ENCODE measurements at regions not wholly inside any gene's neighbourhood (a gene's known extent, or its start where the extent isn't known, plus 50 kb on each side); places are given as distances from the start of the nearest gene placed in this dataset.

DNA sequence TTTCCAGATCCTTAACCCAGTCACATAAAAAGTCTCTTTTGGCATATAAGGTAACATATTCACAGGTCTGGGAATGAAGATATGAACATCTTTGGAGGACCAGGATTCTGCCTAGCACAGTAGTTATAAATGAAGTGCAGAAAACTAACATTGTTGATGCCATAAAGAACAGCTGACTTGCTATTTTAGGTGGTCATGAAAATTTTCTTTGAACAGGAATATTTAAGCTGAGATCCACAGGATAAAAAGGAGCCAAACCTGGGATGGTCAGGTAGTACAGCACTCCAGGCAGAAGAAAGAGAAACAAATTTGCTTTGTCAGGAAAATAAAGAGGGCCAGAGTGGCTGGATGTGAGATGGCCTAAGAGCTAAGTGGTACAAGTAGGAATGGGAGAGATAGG, 80.0 kb downstream of the CENPW start:
- no peaks in the 10 kb centered on the region for H3K36me3 ChIP-seq
- intact Hi-C loops (cut with DNase I) = no loop called here
- ATAC-seq (no peak), DNase-seq (no peak)
- TF ChIP-seq, protein P1, sequence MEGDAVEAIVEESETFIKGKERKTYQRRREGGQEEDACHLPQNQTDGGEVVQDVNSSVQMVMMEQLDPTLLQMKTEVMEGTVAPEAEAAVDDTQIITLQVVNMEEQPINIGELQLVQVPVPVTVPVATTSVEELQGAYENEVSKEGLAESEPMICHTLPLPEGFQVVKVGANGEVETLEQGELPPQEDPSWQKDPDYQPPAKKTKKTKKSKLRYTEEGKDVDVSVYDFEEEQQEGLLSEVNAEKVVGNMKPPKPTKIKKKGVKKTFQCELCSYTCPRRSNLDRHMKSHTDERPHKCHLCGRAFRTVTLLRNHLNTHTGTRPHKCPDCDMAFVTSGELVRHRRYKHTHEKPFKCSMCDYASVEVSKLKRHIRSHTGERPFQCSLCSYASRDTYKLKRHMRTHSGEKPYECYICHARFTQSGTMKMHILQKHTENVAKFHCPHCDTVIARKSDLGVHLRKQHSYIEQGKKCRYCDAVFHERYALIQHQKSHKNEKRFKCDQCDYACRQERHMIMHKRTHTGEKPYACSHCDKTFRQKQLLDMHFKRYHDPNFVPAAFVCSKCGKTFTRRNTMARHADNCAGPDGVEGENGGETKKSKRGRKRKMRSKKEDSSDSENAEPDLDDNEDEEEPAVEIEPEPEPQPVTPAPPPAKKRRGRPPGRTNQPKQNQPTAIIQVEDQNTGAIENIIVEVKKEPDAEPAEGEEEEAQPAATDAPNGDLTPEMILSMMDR (IDR thresholded peaks at IDR 0.05) = no peak
- no peaks in the 10 kb centered on the region for H3K27me3 ChIP-seq
- H3K4me1 ChIP-seq = no peaks in the 10 kb centered on the region
- no peak overlapping the region for H3K4me3 ChIP-seq
- peaks cover 0 to 9% (median 0%) of the 10 kb centered on the region in 11 donors for H3K9me3 ChIP-seq
- H3K27ac ChIP-seq = no peak overlapping the region

DNA sequence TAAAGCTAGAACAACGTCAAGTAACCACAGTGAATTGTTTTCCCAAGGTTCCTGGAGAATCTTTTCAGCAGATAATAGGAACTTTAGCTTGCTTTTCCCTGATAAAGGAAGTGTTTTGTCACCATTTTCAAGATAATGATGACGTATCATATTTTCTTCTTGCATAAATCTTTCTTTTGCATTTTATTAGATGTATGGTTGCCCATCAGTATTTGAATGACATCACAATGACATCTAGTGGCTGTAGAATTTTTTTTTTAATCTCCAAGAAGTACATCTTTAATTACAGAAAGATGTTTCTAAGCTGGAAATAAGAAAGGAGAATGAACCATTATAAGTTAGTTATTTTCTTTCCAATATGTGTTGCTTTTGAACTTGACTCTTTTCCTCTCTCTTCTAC, 83.0 kb downstream of the CENPW start:
- Histone ChIP-seq H3K4me3 (no peak overlapping the region), H3K4me1 (no peaks in the 10 kb centered on the region), H3K9me3 (no peaks in the 10 kb centered on the region), H3K27me3 (no peaks in the 10 kb centered on the region), H3K36me3 (no peaks in the 10 kb centered on the region), H3K27ac (no peak overlapping the region)
- no peak for ATAC-seq
- intact Hi-C loops (cut with DNase I) = no loop called here
- DNase-seq = no peak
- WGBS, 2 donors = 53 to 54% methylated on average over 2 of the region's 2 CpGs
- TF ChIP-seq, protein P1 (IDR thresholded peaks at IDR 0.05) = no peak

DNA sequence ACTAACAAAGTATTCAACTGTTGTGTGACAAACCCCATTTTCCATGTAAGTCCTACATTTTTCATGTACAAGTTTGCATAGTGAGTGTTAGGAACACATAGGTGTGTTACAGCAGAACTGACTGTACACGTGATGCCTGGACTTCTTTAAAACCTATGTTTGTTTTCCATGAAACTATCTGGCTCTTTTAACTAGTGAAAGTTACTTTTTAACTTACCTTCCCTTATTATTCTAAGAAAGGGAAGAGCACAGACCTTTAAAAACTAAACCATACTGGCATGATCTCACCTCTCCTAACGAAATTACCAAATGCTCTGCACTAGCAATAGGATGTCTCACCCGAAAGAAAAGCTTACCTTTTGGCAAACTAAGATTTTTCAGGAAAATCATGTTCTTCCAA, 87.8 kb downstream of the CENPW start:
- WGBS, 2 donors = 71 to 80% methylated on average over 3 of the region's 3 CpGs
- H3K9me3 ChIP-seq = no peaks in the 10 kb centered on the region
- H3K27ac ChIP-seq = no peak overlapping the region
- ATAC-seq (no peak), DNase-seq (no peak)
- no peak overlapping the region for H3K4me3 ChIP-seq
- no peaks in the 10 kb centered on the region for H3K36me3 ChIP-seq
- TF ChIP-seq, protein P1 (IDR thresholded peaks at IDR 0.05) = no peak
- no peaks in the 10 kb centered on the region for H3K4me1 ChIP-seq
- intact Hi-C loops (cut with DNase I) = no loop called here
- no peaks in the 10 kb centered on the region for H3K27me3 ChIP-seq

DNA sequence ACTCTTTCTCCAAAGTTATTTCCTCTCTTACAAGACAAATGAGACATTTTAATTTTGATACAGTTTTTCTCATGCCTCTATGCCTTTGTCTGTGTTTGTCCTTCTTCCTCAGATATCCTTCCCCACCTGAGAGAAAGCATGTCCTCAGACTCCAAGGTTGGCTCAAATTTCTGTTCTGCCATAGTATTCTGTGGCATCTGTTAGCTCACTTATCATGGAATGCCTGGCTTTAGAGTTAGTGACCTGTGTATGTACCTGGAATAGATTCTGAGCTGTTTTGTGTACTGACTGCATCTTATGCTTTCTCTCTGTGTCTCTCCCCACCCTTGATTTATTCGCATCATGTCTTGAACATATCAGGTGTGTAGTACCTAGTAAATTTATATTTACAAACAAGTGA, 90.0 kb downstream of the CENPW start:
- TF ChIP-seq, protein P1 (IDR thresholded peaks at IDR 0.05) = no peak
- no peaks in the 10 kb centered on the region for H3K9me3 ChIP-seq
- WGBS, 2 donors = 87 to 93% methylated on average over 1 of the region's 1 CpG
- no peaks in the 10 kb centered on the region for H3K27me3 ChIP-seq
- no peak overlapping the region for H3K4me3 ChIP-seq
- no peak for ATAC-seq
- intact Hi-C loops (cut with DNase I) = no loop called here
- no peak overlapping the region for H3K27ac ChIP-seq
- H3K36me3 ChIP-seq = no peaks in the 10 kb centered on the region
- no peaks in the 10 kb centered on the region for H3K4me1 ChIP-seq
- DNase-seq = no peak

DNA sequence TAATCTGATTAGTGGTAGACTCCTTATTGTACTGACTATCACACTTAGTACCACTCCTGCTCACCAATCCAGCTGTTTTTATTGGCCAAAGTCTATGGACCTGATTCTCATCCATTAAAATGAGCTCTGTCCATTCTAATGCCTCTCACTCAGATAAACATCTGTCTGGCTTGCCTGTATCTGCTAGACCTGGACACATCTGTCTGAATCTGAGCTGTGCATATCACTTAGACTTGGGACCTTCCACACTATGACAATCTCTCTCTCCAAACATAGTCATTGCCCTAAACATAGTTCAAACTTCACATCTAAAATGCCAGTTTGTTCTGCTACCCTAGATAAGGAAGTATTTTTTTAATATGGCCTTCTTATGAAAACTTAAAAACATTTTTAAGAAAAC, 92.6 kb downstream of the CENPW start:
- ATAC-seq = no peak
- no peak for DNase-seq
- Histone ChIP-seq H3K4me3 (no peak overlapping the region), H3K27me3 (no peaks in the 10 kb centered on the region), H3K36me3 (no peaks in the 10 kb centered on the region), H3K9me3 (no peaks in the 10 kb centered on the region), H3K27ac (no peak overlapping the region), H3K4me1 (no peaks in the 10 kb centered on the region)
- intact Hi-C loops (cut with DNase I) = no loop called here
- TF ChIP-seq, protein P1 (IDR thresholded peaks at IDR 0.05) = no peak

Measured in heart right ventricle (tissue), 16 donors.